ENCODE measurements at regions not wholly inside any gene's neighbourhood (a gene's known extent, or its start where the extent isn't known, plus 50 kb on each side); places are given as distances from the start of the nearest gene placed in this dataset.

DNA sequence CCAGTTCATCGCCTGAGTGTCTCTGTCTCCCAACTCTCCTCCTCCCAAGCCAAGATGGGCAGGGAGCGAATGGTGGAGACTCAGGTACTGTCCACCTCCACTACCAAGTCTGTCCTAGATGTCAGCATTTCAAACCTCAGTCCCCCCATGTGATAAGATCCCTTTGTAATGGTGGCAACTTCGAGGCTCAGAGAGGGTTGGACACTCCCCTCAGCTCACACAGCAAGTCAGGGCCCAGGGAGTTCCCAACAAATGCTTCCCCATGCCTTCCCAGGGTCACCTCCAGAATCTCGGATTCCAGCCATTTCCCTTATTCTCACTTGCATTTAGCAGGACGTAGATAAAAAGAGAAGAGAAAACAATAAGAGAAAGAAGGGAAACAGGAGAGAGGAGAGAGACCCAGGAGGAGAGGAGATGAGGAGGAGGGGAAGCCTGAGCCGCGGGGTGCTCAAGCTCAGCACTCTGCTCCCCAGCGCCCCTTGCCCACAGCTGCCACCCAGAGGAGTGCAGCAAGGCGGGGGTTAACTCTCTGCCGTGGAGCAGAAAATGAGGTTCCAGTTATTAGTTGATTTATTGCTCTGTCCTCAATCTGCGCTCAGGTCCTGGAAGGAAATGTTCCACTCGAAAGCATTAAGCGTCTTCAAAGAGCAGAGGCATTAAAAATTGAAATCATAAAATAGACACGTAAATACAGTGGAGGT is 84.1 kb upstream of the LINGO1 start:
- TF ChIP-seq, protein P1, sequence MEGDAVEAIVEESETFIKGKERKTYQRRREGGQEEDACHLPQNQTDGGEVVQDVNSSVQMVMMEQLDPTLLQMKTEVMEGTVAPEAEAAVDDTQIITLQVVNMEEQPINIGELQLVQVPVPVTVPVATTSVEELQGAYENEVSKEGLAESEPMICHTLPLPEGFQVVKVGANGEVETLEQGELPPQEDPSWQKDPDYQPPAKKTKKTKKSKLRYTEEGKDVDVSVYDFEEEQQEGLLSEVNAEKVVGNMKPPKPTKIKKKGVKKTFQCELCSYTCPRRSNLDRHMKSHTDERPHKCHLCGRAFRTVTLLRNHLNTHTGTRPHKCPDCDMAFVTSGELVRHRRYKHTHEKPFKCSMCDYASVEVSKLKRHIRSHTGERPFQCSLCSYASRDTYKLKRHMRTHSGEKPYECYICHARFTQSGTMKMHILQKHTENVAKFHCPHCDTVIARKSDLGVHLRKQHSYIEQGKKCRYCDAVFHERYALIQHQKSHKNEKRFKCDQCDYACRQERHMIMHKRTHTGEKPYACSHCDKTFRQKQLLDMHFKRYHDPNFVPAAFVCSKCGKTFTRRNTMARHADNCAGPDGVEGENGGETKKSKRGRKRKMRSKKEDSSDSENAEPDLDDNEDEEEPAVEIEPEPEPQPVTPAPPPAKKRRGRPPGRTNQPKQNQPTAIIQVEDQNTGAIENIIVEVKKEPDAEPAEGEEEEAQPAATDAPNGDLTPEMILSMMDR (CRISPR knock-in tag; IDR thresholded peaks at IDR 0.05) = no peak
- TF ChIP-seq ZNF639 (CRISPR knock-in tag; conservative IDR thresholded peaks at IDR 0.05) (no peak), NFIC (IDR thresholded peaks at IDR 0.05; ENCODE audit: low read length) (no peak), MXD4 (CRISPR knock-in tag; IDR thresholded peaks at IDR 0.05) (no peak), ZNF335 (CRISPR knock-in tag; IDR thresholded peaks at IDR 0.05) (no peak)
- TF ChIP-seq, protein P2, sequence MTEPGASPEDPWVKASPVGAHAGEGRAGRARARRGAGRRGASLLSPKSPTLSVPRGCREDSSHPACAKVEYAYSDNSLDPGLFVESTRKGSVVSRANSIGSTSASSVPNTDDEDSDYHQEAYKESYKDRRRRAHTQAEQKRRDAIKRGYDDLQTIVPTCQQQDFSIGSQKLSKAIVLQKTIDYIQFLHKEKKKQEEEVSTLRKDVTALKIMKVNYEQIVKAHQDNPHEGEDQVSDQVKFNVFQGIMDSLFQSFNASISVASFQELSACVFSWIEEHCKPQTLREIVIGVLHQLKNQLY (CRISPR knock-in tag; IDR thresholded peaks at IDR 0.05) = no peak
- TF ChIP-seq, protein P3, sequence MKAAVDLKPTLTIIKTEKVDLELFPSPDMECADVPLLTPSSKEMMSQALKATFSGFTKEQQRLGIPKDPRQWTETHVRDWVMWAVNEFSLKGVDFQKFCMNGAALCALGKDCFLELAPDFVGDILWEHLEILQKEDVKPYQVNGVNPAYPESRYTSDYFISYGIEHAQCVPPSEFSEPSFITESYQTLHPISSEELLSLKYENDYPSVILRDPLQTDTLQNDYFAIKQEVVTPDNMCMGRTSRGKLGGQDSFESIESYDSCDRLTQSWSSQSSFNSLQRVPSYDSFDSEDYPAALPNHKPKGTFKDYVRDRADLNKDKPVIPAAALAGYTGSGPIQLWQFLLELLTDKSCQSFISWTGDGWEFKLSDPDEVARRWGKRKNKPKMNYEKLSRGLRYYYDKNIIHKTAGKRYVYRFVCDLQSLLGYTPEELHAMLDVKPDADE (CRISPR knock-in tag; IDR thresholded peaks at IDR 0.05) = no peak
